Right renal cortex interstitium (tissue), 3 donors: ENCODE measurements at regions not wholly inside any gene's neighbourhood (a gene's known extent, or its start where the extent isn't known, plus 50 kb on each side); places are given as distances from the start of the nearest gene placed in this dataset.

Experiments used
- DNase-seq, 3 donors: peaks; one replicate each; pipeline ENCODE4 v3.0.0-alpha.2; 2013; ENCODE audit warnings: low read depth in 3 of 3, low spot score in 2 of 3

GRCh38 chr1:34270181-34270580, 93.5 kb downstream of the C1orf94 start:
- no peak for DNase-seq

GRCh38 chr1:34272152-34272551, 95.4 kb downstream of the C1orf94 start:
- no peak for DNase-seq

GRCh38 chr1:34275150-34275549, 98.4 kb downstream of the C1orf94 start:
- no peak for DNase-seq

GRCh38 chr1:34276606-34277005, 99.9 kb downstream of the C1orf94 start:
- no peak for DNase-seq

GRCh38 chr1:34277150-34277549, 100.4 kb downstream of the C1orf94 start:
- DNase-seq: no peak

GRCh38 chr1:34278211-34278610, 101.5 kb downstream of the C1orf94 start:
- no peak for DNase-seq

- no peak for DNase-seq
Measured at GRCh38 chr1:34279971-34280370, 103.3 kb downstream of the C1orf94 start.

GRCh38 chr1:34280509-34280908, 103.8 kb downstream of the C1orf94 start:
- DNase-seq: no peak

GRCh38 chr1:34283142-34283541, 106.4 kb downstream of the C1orf94 start:
- DNase-seq: no peak

- DNase-seq: no peak
Measured at GRCh38 chr1:34286511-34286910, 109.8 kb downstream of the C1orf94 start.

- no peak for DNase-seq
Measured at GRCh38 chr1:34290831-34291230, 114.1 kb downstream of the C1orf94 start.

- DNase-seq: no peak
Measured at GRCh38 chr1:34292472-34292871, 115.8 kb downstream of the C1orf94 start.

- DNase-seq: no peak
Measured at GRCh38 chr1:34296059-34296458, 119.4 kb downstream of the C1orf94 start.

GRCh38 chr1:34302798-34303197, 126.1 kb downstream of the C1orf94 start:
- no peak for DNase-seq

- no peak for DNase-seq
Measured at GRCh38 chr1:34303218-34303617, 126.5 kb downstream of the C1orf94 start.

GRCh38 chr1:34306568-34306967, 129.9 kb downstream of the C1orf94 start:
- no peak for DNase-seq

- DNase-seq: no peak
Measured at GRCh38 chr1:34312359-34312758, 135.7 kb downstream of the C1orf94 start.

GRCh38 chr1:34315974-34316373, 139.3 kb downstream of the C1orf94 start:
- DNase-seq: no peak

GRCh38 chr1:34316773-34317172, 140.1 kb downstream of the C1orf94 start:
- DNase-seq: no peak

- no peak for DNase-seq
Measured at GRCh38 chr1:34319218-34319617, 142.5 kb downstream of the C1orf94 start.

GRCh38 chr1:34320053-34320669, 143.5 kb downstream of the C1orf94 start:
- no peak for DNase-seq

GRCh38 chr1:34322969-34323368, 146.3 kb downstream of the C1orf94 start:
- no peak for DNase-seq

GRCh38 chr1:34324879-34325440, 148.3 kb downstream of the C1orf94 start:
- no peak for DNase-seq
